Fibroblast of pulmonary artery (primary cell): ENCODE measurements at regions not wholly inside any gene's neighbourhood (a gene's known extent, or its start where the extent isn't known, plus 50 kb on each side); places are given as distances from the start of the nearest gene placed in this dataset.

Experiments used
- DNase-seq: peaks from one replicate; pipeline ENCODE4 v3.0.0-alpha.2; 2010; ENCODE audit warnings: low read depth
- H3K4me3 ChIP-seq: replicated peaks from 2 replicates; pipeline ENCODE4 v1.5.1; 2011; ENCODE audit warnings: low read depth, mild to moderate bottlenecking, control low read depth, low read length, moderate library complexity
- CTCF ChIP-seq: IDR thresholded peaks from 2 replicates; pipeline ENCODE4 v1.5.1; 2011; ENCODE audit warnings: mild to moderate bottlenecking, control low read depth, low read length, inconsistent platforms; ENCODE audit errors: missing control alignments

GRCh38 chr9:88041447-88041846 lies 67.1 kb upstream of the CDK20 start:
- peak; percentile 46 for TF ChIP-seq CTCF
- peak; percentile 26 for DNase-seq
- no peak overlapping the region for H3K4me3 ChIP-seq

- no peak overlapping the region for H3K4me3 ChIP-seq
- DNase-seq, result no peak
- no peak for TF ChIP-seq CTCF
Observed at GRCh38 chr9:88037285-88037845, 63.0 kb upstream of the CDK20 start.

DNA sequence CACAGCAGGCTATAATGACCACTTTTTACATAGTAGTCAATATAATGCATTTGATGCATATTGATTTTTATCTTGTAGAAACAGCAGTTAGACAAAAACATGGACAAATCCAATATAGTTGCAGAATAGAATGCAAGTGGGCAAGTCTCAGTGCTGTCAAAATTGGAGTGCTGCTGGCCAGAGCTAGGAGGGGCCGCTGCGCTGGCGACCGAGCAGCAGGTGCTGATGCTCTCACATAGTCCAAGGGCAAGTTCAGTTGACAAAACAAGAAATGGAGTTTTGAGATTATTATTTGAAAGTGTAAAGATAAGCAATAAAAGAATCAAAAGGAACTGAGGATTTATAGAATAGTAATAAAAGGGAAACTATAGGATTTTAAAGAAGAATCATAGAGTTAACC lies 60.6 kb upstream of the CDK20 start:
- no peak for TF ChIP-seq CTCF

DNA sequence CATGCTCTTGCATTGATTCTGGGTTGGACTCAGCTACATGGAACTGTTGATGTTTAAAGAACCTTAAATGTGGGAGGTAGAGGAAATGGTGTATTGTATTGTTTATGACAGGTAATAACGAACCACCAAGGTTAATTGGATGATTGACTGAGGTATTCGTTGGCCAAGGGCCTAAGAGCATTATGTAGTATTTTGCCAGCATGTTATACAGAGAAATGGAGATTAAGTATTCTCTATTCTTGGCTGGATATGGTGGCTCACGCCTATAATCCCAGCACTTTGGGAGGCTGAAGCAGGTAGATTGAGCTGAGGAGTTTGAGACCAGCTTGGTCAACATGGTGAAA lies 59.0 kb upstream of the CDK20 start:
- H3K4me3 ChIP-seq, result no peak overlapping the region
- no peak for DNase-seq
- no peak for TF ChIP-seq CTCF

More for the DNA sequence above, 60.6 kb upstream of the CDK20 start:
- no peak overlapping the region for H3K4me3 ChIP-seq
- no peak for DNase-seq

- DNase-seq, result no peak
- no peak for TF ChIP-seq CTCF
- H3K4me3 ChIP-seq, result no peak overlapping the region
Observed at GRCh38 chr9:88028338-88028737, 54.0 kb upstream of the CDK20 start.

GRCh38 chr9:88026118-88026479 lies 51.8 kb upstream of the CDK20 start:
- TF ChIP-seq CTCF, result no peak
- DNase-seq, result no peak
- H3K4me3 ChIP-seq, result no peak overlapping the region

GRCh38 chr9:88025411-88026117 lies 51.2 kb upstream of the CDK20 start:
- no peak for DNase-seq
- TF ChIP-seq CTCF, result no peak
- H3K4me3 ChIP-seq, result no peak overlapping the region
